A673 (cell line): ENCODE measurements at regions not wholly inside any gene's neighbourhood (a gene's known extent, or its start where the extent isn't known, plus 50 kb on each side); places are given as distances from the start of the nearest gene placed in this dataset.

Source experiments
- BruUV-seq: library from RNA; stranded (reverse); fragments of 400-500 nt; replicated peaks from 2 replicates; lab custom pipeline; 2021; lab: Mats Ljungman, UMichigan
- CTCF ChIA-PET: fragments of 300-600 bp; sonication (Branson Sonifier 250); formaldehyde crosslinking; loops from one replicate; lab custom pipeline; 2022; ENCODE audit warnings: antibody characterized with exemption; lab: Charles Lee
- POLR2A ChIA-PET: fragments of 300-600 bp; sonication (Branson Sonifier 250); formaldehyde crosslinking; loops from one replicate; lab custom pipeline; 2022; ENCODE audit warnings: antibody characterized with exemption; ENCODE audit not compliant: low non-redundant PET; lab: Charles Lee
- DNase-seq: peaks from one replicate; pipeline ENCODE4 v3.0.0-alpha.2; 2015; ENCODE audit warnings: low spot score
- H3K27ac ChIP-seq: fragments of 200-600 bp; sonication (generic); 2 replicates; pipeline ENCODE4 v1.5.1; 2016; ENCODE audit warnings: mixed run types, low read depth, mild to moderate bottlenecking, mixed read lengths, antibody characterized with exemption, low read length; ENCODE audit not compliant: poor library complexity, severe bottlenecking
- H3K27me3 ChIP-seq: fragments of 200-600 bp; sonication (generic); replicated peaks from 2 replicates; pipeline ENCODE4 v1.6.1; 2017; ENCODE audit warnings: mixed run types, low read depth, mild to moderate bottlenecking, mixed read lengths, antibody characterized with exemption, low read length; ENCODE audit not compliant: insufficient read depth, poor library complexity
- H3K36me3 ChIP-seq: fragments of 200-600 bp; sonication (generic); 2 replicates; pipeline ENCODE4 v1.6.1; 2016; ENCODE audit warnings: mixed run types, mild to moderate bottlenecking, mixed read lengths, antibody characterized with exemption, low read length; ENCODE audit not compliant: insufficient read depth, poor library complexity, severe bottlenecking
- H3K4me1 ChIP-seq: fragments of 200-600 bp; sonication (generic); 2 replicates; pipeline ENCODE4 v1.6.1; 2017; ENCODE audit warnings: mixed run types, mild to moderate bottlenecking, mixed read lengths, antibody characterized with exemption, low read length; ENCODE audit not compliant: insufficient read depth, poor library complexity, severe bottlenecking
- H3K4me3 ChIP-seq: fragments of 200-600 bp; sonication (generic); 2 replicates; pipeline ENCODE4 v1.5.1; 2016; ENCODE audit warnings: low read depth, mixed run types, mild to moderate bottlenecking, mixed read lengths, low read length; ENCODE audit not compliant: poor library complexity, severe bottlenecking
- H3K9me3 ChIP-seq: fragments of 200-600 bp; sonication (generic); 2 replicates; pipeline ENCODE4 v1.6.1; 2016; ENCODE audit warnings: mixed run types, low read depth, mild to moderate bottlenecking, mixed read lengths, antibody characterized with exemption, low read length; ENCODE audit not compliant: poor library complexity, severe bottlenecking
- CTCF ChIP-seq: fragments of 300-800, 200-600 bp; sonication (generic); conservative IDR thresholded peaks from 2 replicates; pipeline ENCODE4 v1.5.1; 2017; ENCODE audit warnings: low read depth, mild to moderate bottlenecking, antibody characterized with exemption, low read length, moderate library complexity, mixed read lengths
- EZH2 ChIP-seq: fragments of 200-600 bp; sonication (generic); IDR thresholded peaks from 2 replicates; pipeline ENCODE4 v1.6.1; 2017; ENCODE audit warnings: borderline replicate concordance, low read depth, mild to moderate bottlenecking, mixed read lengths, antibody characterized with exemption, low read length; ENCODE audit not compliant: poor library complexity, severe bottlenecking
- intact Hi-C: fragments of 100-400 bp; cut with micrococcal nuclease; formaldehyde crosslinking; loops from one replicate; pipeline ENCODE4 v1.10.0; 2022; ENCODE audit not compliant: unreplicated experiment

- ChIA-PET POLR2A (no interaction called here), CTCF (no interaction called here)
- Histone ChIP-seq H3K4me3 (no peak overlapping the region), H3K9me3 (no peaks in the 10 kb centered on the region), H3K36me3 (no peaks in the 10 kb centered on the region), H3K4me1 (no peaks in the 10 kb centered on the region), H3K27me3 (no peaks in the 10 kb centered on the region), H3K27ac (no peak overlapping the region)
- peak; percentile 10 for DNase-seq
- TF ChIP-seq CTCF (no peak), EZH2 (no peak)
- no TSS peak for BruUV-seq
- intact Hi-C loops = no loop called here
These were observed 655.4 kb upstream of the MKI67 start for GRCh38 chr10:128781637-128782036.

- Histone ChIP-seq H3K27me3 (no peaks in the 10 kb centered on the region), H3K27ac (no peak overlapping the region), H3K4me1 (no peaks in the 10 kb centered on the region), H3K9me3 (no peaks in the 10 kb centered on the region), H3K4me3 (no peak overlapping the region), H3K36me3 (no peaks in the 10 kb centered on the region)
- TF ChIP-seq CTCF (no peak), EZH2 (no peak)
- no peak for DNase-seq
- no TSS peak for BruUV-seq
- CTCF ChIA-PET = no interaction called here
- POLR2A ChIA-PET = interaction anchor here (0.7 kb wide), 1 partner anchor 879 kb away, joined by 4 read pairs; no protein-coding TSS in a partner anchor
- intact Hi-C loops = no loop called here
These were observed 658.2 kb upstream of the MKI67 start for GRCh38 chr10:128784444-128784843.

- no peaks in the 10 kb centered on the region for H3K4me1 ChIP-seq
- H3K27ac ChIP-seq = no peak overlapping the region
- H3K27me3 ChIP-seq = no peaks in the 10 kb centered on the region
- no peaks in the 10 kb centered on the region for H3K9me3 ChIP-seq
- ChIA-PET POLR2A (no interaction called here), CTCF (no interaction called here)
- no peak overlapping the region for H3K4me3 ChIP-seq
- intact Hi-C loops = no loop called here
- no peaks in the 10 kb centered on the region for H3K36me3 ChIP-seq
- no peak for DNase-seq
- no TSS peak for BruUV-seq
- TF ChIP-seq EZH2 (no peak), CTCF (no peak)
These were observed 666.4 kb upstream of the MKI67 start for GRCh38 chr10:128792426-128793140.
